ENCODE measurements at regions not wholly inside any gene's neighbourhood (a gene's known extent, or its start where the extent isn't known, plus 50 kb on each side); places are given as distances from the start of the nearest gene placed in this dataset.
"Not testable (repeated sequence)": the region's sequence is repeated elsewhere in the genome, so short reads cannot be mapped to it uniquely, and the experiment has no call there.

GRCh38 chr20:47443060-47443459 lies 58.6 kb upstream of the NCOA3 start:
- DNase-seq, result not testable (repeated sequence)

- no peak for DNase-seq
These were observed 57.1 kb upstream of the NCOA3 start for GRCh38 chr20:47444584-47444983.

GRCh38 chr20:47445291-47445690 lies 56.4 kb upstream of the NCOA3 start:
- no peak for DNase-seq

- not testable (repeated sequence) for DNase-seq
These were observed 54.1 kb upstream of the NCOA3 start for GRCh38 chr20:47447350-47448296.

- no peak for DNase-seq
These were observed 53.3 kb upstream of the NCOA3 start for GRCh38 chr20:47448429-47448828.

GRCh38 chr20:47451602-47451904 lies 50.1 kb upstream of the NCOA3 start:
- DNase-seq, result no peak

Data from NCI-H82 (cell line).